Stimulated activated CD8-positive, alpha-beta memory T cell treated with anti-CD3 and anti-CD28 coated beads, Interleukin-15, amount 100 ng/mL, for 1 hour (primary cell): ENCODE measurements at regions not wholly inside any gene's neighbourhood (a gene's known extent, or its start where the extent isn't known, plus 50 kb on each side); places are given as distances from the start of the nearest gene placed in this dataset.

Source experiments
- DNase-seq: peaks from one replicate; pipeline ENCODE4 v3.0.0-alpha.2; 2020; ENCODE audit warnings: low read depth

DNA sequence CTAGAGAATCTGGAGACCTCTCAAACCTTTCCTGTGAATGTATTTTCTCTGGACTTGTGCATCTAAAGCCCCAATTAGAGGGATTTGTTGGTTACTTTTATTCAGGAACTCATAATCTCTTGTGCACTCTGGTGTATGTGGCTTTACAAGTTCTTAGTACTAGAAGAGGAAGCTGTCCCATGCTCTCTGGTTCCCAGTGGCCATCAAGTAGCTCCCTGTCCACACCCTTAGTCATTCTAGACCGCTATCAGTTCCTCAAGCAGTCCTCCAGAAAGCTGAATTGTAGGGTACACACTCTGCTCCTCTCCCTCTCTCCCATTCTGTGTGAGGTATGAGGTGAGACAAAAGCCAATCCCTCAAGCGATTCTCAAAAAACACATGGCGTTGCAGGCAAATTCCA, 470.3 kb downstream of the PTPRC start:
- DNase-seq, result no peak

DNA sequence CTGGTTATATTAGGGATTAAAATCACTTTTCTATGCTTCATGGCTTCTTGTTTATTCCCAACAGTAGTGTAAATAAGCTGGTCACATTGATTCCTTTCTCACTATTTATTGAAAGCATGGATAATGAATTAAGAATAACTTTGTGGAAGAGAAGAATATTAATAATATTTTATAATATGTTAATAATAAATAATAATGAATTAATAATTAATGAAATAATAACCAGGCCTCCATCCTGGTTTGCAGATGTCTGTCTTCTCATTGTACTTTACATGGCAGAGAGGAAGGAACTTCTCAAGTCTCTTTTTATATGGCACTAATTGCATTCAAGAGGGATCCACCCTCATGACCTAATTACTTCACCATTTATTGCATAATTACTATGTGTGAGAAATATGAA, 473.5 kb downstream of the PTPRC start:
- no peak for DNase-seq

DNA sequence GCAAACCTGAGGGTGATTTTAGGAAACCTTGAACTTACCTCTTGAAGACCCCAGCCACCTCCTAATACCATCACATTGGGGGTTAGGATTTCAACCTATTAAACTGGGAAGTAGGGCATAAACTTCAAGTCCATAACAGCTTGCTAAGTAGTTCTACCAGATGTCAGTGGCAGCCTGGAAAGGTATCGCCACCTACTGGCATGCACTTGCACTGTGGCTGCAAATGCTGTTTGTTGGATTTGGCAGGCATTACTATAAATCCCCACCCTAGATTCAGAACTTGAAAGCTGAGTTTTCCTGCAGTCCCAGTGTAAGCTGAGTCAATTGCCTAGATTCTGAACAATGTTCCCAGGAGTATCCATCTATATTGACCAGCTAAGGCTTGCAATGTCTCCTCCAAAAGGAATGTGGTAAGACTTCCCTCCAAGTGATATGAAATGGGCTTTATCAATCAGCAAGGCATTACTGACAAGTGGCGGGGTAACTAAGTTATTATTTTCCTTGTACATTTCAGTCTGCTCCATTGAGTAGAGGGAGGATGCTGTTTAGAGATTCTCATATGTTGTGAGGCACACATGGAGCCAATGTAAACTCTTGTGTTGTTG, 474.5 kb downstream of the PTPRC start:
- DNase-seq, result peak; percentile 37

DNA sequence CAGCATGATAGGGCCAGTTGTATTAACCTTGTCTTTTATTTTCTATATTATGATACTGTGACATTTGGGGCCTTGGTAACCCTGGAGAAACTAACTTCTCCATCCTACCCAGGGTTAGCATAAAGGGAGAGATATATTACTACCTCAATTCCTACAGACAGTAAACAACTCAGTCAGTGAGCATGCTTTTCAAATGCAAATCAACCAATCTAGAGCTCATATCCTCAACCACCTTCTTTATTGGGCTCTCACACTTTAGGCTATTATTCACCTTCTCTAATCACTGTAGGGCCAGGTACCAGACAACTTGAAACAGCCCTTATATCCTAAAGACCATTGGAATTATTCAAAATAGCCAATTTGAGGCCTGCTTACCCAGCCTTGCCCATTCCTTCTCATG, 477.6 kb downstream of the PTPRC start:
- DNase-seq, result no peak

DNA sequence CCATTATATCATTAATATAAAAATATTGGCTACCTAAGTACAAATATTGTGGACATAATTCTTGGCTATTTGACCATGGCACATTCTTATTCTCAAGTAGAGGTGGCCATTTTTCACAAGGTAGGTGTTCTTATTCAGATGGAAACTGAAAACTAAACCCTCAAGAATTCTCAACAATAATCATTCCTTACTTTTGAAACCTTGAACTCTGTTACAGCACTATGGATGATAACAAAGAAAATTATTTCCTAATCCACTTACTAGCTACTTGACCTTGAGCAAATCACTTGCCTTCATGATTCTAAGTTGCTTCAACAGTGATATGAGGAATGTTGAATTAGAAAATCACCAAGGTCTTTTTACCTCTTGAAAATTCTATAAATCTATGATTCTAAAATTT, 482.2 kb downstream of the PTPRC start:
- DNase-seq, result no peak

DNA sequence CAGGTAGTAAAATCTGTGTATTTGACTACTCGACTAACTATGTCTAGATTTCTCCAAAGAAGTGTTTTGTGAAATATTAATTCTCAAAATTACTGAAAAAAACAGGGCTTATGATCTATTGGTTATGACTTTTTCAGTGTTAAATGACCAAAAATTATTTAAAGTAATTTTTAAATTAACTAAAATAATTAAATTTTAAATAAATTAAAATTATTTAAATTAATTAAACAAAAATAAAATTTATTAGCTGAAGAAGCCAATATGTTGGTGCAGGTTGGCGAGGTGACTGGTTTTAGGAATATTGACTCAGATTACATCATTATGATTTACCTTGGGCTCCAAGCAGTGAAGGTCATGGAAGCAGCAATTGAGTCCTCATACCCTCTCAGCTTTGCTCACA, 483.2 kb downstream of the PTPRC start:
- DNase-seq, result no peak

DNA sequence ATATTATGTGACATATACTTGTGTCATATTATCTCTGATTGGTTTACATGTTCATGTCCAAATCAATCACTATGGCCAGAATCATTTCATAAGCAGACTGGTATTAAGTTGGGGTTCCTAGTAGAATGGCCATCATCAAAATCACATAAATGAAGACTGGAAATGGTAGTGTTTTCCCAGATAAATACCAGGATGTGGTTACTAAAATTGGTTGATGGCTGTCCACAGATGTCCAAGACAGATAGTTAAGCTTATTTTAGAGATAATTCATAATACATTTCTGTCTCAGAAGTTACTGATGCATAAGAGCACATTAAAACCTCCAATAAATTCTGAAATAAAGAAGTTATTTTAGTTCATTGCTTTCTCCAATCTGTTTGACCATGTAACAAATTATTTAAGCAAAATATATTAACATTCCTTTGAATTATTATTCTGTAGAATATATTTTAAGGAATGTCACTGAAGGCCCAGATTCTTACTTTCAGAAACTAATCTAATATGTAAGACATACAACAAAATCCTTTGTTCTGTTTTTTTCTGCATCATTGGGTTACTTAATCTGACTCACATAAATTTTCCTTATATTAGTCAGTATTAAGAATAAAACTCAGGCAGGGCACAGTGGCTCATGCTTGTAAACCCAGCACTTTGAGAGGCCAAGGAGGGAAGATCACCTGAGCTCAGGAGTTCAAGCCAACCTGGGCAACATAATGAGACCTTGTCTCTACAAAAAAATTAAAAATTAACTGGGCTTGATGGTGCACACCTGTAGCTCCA, 483.9 kb downstream of the PTPRC start:
- no peak for DNase-seq

DNA sequence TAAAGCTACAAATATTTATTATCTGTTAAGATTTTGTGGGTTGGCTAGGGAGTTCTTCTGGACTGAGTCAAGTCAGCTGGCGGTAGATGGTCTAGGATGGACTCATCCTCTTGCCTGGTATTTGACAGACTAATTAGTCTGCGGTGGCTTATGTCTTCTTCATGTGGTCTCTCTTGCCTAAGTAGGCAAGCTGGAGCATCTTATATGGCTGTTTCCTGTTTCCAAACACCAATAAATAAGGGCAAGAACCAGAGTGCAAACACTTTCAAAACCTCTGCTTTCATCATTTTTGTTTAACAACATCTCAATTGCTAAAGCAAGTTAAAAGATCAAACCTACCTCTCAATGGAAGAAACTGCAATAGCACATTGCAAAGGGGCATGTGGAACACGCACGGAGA, 484.8 kb downstream of the PTPRC start:
- no peak for DNase-seq

DNA sequence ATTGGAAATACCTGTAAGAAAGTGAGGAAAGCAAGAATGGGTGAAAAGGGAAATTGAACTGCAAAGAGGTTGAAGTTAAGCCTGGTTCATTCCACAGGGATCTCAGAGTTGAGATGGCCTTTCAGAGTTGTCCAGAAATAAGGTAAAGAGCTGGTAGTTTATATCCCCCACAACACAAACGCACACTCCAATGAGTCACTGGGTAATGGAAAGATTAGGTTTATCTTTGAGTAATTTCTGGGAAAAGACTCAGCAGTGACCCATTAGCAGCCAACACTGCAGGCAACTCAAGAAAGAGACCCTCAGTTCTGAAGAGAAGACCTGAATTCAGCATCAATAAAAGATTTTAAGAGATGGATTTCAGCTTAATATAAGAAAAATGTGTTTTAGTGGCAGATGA, 485.5 kb downstream of the PTPRC start:
- no peak for DNase-seq

DNA sequence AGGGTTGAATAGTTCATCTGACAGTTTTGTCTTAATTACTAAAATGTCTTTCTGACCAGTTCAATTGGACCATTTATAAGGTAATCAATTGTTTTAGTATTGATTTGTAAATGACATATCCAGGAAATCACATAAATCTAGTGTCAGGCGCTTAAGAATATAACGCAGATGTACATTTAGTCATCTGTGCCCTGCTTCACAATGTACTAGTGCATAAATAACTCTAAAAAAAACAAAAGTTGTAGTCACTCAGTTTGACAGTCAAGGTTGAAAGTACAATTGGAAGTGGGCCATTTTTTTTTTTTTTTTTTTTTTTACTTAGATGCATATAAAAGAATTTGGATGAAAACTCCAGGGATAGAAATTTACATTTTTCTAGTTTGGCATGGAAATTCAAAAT, 490.4 kb downstream of the PTPRC start:
- no peak for DNase-seq

DNA sequence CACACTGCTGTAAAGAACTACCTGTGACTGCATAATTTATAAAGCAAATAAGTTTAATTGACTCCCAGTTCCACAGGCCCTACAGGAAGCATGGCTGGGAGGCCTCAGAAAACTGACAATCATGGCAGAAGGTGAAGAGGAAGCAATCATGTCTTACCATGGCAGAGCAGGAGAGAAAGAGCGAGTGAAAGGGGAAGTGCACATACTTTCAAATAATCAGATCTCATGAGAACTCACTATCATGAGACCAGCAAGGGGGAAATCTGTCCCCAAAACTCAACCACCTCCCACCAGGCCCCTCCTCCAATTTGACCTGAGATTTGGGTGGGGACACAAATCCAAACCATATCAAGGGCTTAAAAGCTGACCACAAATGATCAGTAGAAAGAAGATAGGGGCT, 493.2 kb downstream of the PTPRC start:
- no peak for DNase-seq

DNA sequence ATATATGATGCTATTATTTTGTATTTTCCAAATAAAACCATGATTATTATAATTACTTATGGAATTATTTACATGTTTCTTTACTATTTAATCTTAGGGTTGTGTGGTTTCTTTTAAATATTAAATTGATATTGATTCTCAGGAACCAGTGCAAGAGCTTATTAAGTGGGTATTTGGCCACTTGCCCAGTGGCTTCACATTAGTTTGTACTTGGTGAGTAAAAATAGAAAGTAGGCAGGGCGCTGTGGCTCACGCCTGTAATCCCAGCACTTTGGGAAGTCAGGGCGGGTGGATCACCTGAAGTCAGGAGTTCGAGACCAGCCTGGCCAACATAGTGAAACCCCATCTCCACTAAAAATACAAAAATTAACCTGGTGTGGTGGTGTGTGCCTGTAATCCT, 497.1 kb downstream of the PTPRC start:
- no peak for DNase-seq

DNA sequence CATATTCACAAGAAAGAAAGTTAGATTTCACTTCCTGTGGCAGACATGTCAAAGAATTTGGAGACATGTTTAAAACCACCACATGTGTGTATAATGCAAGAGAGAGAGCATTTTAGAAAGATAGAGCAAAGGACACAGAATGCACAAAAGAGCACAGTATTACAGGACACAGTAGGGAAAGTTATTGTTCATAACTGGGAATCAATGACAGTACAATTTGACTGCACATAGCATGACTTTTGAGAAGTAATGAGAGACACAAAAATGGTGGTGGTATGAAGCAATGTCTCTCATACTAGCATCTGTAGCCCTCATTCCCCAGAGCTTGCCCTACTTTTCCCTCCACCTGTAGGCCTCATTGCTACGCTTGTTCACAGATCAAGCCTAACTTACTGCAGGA, 499.2 kb downstream of the PTPRC start:
- no peak for DNase-seq

DNA sequence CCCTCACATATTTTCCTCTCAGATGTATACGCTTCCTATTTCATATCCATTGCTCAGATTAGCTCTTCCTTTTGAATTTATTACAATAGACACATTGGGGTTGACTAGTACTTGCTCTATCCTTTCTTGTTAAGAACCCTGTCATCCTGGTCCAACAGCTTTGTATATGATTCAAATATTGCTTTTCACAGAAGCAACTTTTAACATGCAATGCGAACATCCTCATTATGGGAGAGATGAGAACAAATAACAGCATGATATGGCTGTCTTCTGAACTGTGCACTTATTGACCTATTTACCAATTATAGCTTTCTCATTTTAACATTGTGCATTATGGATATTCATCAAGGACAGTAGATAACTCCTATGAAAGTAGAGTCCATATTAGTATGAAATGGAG, 510.8 kb downstream of the PTPRC start:
- DNase-seq, result no peak

DNA sequence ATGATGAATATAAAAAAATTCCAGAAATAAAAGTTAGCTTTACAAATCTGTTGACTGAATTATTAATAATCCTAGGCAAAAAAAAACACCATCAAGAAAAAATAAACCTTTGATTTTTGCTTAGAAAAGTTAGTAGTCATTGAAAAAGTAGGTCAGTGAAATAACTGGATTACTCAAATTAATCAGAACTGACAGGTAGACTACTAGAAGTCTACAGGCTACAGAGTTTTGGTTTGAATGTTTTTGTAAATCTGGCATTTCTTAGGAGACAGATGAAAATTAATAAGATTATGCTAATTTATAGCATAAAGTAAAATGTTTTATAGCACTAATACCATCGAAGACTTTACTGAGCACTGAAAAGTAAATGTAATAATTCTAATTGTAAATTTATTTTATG, 511.9 kb downstream of the PTPRC start:
- no peak for DNase-seq

DNA sequence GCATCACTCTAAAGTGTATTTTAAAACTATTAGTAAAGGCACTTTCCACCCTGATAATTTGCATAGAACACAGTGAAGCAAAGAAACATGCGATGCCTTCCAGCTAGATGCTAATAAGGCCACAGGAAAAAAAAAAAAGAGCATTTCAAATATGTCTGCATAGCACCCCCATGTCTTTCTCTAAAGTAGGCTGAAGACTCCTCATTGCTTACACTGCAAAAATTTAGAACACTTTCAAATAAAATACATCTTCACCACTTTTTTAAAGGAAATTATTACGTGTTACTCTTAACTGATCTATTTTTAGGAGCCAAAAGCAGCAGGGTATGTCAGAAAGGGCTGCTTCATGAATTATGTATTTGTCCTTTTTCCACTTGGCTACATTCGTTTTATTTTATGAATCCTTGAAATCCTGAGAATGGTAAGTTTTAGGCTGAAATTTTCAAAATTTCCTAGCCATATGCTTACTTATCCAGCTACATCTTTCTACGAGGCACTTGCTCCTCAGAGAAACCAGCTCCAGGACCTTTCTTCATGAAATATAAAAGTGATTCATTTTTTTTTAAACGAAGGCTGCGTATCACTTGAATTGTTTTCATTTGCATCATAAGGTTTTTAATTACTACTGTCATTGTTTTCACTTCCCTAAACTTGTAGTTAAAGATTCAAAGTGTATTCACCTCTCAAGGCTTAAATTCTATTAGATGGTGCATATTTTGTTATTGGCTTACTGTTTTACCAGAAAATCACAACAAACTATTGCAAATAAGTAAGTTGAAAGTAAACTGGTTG, 513.0 kb downstream of the PTPRC start:
- DNase-seq, result no peak

DNA sequence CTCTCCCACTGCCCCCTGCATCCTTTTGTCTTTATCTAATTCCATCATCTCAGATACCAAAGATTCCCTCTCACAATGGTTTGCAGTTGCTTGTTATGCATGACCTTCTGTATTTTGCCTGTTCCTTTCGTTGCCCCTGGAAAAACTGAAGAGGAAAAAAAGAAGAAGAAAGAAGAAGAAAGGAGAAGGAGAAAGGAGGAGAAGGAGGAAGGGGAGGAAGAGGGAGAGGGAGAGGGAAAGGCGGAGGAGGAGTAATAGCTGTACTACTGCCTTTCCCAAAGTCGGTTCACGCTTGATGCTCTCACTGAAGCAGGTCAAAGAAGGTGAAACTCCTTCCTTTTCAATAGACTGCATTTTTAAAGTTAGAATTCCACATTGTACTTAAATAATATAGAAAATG, 513.8 kb downstream of the PTPRC start:
- no peak for DNase-seq

DNA sequence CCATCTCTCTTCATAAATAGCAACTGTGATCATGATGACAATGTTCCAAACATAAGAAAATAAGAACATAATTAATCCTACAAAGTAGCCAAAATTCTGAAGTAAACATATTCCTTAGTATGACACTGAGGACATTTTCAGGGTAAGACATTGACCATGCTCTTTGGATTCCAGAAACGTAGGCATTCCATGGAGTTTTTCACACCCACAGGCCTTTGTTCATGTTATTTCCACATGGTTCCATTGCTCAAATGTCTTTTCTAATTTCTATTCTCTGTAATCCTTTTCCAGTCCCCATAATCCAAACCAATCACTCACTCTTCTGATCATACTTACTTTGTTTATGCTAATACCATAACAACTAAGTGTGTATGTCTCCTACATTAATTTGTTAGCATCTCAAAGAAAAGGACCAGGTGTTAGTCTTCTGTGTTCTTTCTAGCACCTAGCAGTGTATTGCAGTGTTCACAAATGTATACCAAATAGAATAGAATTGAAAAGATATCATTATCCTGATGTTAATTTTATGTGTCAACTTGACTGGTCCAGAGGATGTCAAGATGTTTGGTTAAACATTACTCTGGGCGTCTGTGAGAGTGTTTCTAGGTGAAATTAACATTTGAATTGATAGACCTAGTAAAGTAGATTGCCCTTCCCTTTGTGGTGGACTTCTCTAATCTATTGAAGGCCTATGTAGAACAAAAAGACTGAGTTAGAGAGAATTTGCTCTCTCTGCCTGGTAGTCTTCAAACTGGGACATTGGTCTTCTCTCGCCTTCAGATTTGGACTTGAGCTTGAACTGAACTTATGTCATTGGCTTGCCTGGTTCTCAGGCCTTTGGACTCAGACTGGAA, 516.6 kb downstream of the PTPRC start:
- DNase-seq, result no peak

DNA sequence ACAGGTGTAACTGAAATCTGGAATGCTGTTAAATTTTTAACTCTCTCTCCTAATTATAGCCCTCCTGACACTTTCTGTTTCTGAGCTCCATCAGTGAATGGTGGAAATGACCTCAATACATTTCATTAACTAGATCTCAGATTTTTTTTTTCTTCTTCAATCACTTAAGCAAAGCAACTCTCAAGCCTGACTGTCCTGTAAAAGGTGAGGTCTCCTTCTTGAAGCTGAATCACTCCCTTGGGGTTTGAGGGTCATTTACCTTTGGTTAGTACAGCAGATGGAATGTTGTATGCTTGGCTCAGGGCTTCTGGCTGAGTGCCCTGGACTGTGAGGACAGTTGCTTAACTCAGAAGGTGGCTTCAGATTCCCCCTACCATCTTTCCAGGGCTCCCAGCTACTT, 518.7 kb downstream of the PTPRC start:
- no peak for DNase-seq

DNA sequence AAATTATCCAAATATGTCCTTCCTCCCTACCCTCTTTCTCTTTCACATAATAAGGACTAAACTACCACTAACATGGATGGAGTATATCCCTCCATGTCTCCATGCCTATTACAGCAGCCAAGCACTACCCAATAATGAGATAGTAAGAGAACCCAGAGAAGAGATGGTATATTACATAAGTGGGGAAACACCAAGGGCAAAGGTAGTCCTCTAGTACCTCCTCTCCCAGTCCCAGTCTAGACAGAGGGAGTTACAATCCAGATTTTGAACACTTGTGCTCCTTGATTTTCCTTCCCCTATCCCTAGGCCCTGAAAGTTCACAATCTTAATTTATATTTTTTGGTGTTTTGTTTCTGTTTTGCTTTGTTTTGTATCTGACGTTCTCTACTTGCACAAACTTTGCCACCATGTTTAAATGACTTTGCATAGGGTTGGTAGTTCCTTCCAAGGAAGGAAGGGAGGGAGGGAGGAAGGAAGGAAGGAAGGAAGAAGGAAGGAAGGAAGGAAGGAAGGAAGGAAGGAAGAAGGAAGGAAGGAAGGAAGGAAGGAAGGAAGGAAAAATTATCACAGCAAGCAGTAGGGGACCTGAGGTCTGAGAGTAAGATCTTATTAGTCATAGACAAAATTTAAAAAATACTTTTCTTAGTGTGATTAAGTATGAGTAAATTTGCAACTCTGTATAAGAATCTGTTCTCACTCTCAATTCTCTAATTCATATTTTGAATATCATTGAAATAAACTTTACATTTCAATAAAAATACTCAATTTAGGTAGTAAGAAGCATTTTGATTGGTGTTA, 521.9 kb downstream of the PTPRC start:
- no peak for DNase-seq

DNA sequence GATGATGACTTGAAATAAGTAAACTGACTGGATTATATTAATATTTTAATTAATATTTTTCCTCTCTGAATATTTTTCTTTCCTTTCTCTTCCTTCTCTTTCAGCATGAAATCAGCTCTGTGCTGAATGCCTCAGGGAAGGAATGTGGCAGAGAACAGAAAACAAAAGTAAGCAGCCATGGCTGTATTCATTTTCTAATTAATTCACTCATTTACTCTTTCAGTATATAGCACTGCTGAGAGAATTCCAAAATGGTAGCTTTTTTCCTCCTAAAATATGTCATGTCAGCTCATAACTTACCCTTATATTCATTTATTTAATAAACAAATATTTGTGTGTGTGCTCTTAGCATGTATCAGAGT, 522.5 kb downstream of the PTPRC start:
- no peak for DNase-seq
